NCI-H1694 treated with DMSO at 0.1 percent for 48 hours (cell line): ENCODE measurements at regions not wholly inside any gene's neighbourhood (a gene's known extent, or its start where the extent isn't known, plus 50 kb on each side); places are given as distances from the start of the nearest gene placed in this dataset.

Source experiments
- DNase-seq: peaks from one replicate; lab custom pipeline; 2025; lab: John Stamatoyannopoulos, UW

DNA sequence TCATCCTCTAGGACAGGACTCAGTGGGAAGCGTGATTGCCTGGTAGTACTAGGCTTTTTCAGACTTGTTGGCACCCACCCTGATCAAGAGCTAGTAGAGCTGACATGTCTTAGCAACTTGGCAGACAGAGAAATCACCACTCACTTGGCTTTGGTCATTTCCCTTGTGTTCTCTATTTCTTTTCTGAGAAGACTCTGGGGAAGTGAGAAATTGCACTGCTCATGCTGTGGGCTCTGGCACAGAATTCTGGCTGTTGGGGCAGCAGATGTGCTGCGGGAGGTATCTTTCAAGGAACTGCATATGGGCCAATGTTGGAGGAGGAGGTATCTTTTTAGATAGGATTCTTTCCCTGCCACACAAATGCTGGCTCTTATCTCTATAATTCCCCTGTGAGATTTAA, 529.1 kb upstream of the MEX3C start:
- no peak for DNase-seq

DNA sequence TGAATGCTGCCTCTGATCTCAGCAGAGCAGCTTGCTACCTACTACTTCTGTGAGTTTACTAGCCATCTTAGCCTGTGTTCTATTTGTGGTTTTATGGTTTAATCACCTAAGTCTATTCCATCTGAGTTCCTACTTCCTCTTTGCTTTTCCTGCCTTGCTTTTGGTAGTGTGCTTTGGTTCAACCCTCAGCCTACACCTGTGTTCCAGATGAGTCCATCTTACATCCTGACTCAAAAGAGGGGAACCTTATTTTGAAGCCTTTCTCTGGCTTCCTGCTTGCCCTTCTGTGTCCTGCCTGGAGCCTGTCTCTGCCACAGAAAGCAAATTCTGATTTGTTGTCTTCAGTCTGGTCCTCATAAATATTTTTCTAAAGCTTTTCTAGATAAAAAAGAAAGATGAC, 530.3 kb upstream of the MEX3C start:
- no peak for DNase-seq

DNA sequence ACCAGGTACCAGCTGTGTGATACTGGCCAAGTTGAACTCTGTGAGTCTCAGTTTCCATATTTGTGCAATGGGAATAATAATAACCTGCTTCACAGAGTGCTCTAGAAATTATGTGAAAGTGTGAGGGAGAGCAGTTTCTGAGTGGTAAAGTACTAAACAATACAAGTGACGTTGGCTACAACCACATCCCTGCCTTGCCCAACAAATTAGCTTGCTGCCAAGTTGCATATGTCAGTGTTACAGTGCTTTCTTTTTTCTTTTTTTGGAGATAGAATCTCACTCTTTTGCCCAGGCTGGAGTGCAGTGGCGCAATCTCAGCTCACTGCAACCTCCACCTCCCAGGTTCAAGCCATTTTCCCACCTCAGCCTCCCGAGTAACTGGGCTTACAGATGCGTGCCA, 533.6 kb upstream of the MEX3C start:
- DNase-seq: no peak

DNA sequence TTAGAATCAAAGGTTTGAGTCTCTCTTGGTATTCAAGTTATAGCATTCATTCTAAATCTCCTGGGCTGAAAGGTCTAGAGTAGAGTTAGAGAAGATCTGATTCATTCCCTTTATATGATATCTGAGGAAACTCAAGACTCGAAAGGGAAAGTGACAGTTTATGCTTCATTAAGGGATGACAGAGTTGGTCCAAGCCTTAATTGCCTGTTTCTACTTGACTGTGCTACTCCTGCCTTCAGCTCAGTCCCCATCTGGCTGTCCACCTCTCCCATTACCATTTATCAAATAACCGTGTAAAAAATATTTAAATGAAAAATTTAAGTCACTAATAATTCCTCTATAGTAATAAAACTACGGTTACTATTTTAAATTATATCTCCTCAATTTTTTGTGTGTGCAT, 537.1 kb upstream of the MEX3C start:
- DNase-seq: no peak

DNA sequence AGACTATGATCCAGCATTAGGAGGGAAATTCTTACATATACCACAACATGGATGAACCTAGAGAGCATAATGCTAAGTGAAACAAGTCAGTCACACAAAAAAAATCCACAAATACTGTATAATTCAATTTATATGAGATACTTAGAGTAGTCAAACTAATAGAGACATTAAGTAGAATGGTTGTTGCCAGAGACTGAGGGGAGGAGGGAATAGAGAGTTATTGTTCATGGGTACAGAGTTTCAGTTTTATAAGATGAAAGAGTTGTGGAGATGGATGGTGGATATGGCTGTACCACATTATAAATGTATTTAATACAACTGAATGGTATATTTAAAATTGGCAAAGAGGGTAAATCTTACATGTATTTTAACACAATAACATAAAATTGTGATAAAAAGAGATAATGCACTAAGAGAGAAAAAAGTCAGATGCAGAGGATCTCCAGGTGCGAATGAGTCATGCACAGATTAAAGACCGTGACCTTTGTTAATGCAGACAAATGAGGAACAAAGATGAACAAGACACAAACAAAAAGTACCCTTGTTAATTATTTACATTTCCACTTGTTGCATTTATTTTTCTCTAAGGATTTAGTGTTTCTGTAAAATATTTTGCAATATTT, 541.7 kb upstream of the MEX3C start:
- no peak for DNase-seq

DNA sequence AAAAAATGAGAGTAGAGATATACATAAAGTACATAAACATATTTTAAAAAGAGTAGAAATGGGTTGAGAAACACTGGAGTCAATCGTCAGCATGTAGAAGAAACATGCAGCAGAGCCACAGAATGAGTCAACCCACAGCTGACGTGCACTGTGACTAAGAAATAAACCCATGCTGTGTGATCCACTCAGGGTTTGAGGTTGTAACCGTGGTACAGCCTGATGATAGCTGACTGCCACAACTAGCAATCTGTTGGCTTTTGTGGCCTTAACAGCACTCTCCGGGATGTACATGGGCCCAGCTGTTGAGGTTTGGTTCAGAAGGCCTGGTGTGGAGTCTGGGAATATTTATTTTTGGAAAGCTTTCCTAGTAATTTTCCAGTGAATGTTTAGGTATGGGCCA, 554.4 kb upstream of the MEX3C start:
- no peak for DNase-seq

DNA sequence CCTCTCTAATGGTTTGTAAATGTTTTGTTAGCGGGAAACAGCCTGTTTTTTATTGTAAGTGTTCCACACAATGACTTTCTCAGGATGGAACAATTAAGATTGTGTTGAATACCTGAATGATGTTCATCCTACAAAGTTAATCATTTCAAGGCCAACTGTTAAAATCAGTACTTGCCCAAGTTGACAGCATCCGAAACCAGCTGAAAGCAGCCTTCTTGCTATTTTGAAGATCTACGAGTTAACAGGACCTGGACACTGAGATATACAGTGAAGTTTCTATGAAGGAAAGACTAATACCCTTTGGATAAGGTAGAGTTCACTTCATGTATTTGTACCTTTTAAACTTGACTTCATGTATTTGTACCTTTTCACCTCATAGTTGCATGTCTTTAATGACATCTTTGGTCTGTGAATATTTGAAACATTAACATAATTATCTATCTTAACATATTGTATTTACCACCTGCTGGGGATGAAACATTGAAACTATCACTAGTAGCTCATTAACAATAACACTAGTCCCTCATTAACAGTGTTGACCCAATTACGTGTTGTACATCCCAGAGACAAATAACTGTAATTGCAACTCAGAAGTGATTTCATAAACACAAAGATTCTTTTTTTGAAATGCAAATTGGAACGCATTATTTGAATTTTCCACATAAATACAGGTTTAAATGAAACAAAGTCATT, 556.0 kb upstream of the MEX3C start:
- DNase-seq: no peak

DNA sequence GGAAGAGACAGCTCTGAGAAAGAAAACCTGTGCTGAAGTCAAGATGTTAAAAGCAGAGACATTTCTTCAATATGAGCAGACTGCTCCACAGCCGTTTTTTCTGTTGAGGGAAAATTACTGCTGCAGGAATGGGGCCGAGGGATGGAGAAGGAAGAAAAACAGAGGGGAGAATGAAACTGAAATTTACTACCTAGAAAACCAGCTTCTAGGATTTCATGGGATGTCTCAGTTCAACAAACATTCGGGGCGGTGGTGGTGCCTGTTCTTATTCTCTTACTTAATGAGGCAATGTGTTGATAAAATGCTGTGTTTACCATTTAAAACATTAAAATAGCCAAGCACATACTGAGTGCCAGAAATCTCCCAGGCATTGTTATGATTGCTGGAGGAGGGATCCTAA, 557.1 kb upstream of the MEX3C start:
- no peak for DNase-seq

DNA sequence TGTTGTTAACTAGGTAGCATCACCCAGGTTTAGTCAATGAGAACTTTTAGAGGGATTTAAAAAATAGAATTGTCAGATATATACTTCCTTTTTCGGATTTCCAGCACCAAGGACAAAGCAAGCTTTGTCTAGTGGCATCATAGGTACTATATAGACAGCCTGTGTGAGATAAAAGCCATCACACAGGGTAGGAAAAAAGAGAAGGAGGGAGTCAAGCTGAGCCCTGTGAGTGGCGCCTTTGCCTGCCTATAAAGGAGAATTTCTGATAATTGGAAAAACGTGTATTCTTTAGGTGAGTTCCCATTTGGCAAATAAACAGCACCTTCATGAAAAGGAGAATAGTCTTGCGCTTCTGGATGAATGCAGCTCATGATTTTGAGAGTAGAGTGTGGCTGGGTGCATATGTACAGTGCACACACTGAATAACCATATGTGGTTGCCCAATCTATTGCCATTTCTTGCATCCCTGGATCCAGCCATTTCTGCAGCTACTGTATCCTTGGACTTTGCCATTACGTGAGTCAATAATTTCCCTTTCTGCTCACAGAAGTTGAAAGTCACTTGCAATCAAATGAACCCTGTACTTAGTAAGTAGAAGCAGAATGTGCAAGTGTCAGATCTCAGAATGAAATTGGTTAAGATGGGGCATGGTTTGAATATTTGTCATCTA, 559.9 kb upstream of the MEX3C start:
- DNase-seq: no peak

DNA sequence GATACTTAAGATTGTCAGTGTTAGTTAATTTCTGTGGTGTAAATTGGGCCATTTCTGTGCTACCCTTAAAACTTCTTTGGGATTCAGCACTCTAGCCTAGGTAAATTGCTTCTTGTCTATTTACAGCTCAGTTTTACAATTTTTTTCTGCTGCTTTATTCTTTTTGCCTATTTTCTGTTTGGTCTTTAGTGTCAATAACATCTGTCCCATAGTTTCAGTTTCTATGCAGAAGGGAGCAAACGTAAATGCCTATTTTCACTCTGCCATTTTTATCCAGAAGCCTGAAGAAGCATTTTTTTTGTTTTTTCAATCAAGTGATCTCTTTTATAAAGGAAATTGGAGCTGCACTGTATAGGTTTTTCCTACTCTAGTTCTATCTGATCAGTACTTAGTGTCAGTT, 564.9 kb upstream of the MEX3C start:
- no peak for DNase-seq

DNA sequence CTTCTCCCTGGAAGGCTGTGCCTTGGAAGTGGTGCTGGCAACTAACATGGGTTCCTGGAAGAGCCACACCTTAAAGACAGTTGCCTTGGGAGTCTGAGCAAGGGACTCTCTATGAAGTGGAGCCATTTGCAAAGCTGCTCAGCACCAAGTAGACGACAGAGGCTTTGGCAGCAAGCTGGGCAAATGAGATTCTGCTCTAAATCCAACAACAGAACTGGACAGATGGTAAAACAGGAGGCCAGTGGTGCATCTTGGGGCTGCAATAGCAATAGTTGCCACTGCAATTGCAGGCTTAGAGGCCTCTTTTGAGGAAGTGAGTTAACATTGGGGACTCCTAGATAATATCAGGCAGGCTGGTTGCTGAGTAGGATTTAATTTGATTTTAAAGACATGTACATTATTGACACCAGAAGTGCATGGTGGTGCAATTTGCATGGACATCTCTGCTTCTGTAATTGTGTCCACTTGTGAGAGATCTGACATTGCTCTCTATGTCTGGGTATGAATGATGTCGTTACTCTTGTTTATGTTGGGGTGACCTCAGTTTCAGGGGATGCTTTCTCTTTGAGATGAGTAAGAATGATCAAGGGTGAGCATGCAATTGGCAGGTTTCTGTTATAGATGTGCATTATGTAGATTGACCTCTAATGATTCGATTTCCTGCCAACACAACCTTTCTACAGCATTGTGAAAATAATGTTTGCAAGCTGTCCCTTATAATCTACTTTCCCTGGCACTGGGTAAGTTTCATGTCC, 568.3 kb upstream of the MEX3C start:
- no peak for DNase-seq

DNA sequence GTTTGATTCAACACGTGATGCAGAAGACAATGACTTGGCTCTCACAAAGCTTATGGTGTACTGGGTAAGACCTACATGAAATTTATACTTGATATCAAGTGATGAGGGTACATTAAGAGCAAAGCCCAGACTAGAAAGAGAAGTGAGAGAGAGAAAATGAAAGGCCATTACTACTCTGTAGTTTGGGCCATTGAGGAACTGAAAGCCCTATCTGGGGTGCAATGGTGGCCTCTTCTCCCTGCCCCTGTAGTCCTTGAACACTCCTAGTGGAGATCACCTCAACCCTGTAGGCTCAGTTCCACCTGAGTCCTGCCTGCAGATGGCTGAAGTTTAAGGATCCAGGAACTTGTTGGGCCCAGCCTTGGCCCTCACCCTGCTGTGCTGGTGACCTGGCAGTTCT, 569.8 kb upstream of the MEX3C start:
- DNase-seq: no peak

DNA sequence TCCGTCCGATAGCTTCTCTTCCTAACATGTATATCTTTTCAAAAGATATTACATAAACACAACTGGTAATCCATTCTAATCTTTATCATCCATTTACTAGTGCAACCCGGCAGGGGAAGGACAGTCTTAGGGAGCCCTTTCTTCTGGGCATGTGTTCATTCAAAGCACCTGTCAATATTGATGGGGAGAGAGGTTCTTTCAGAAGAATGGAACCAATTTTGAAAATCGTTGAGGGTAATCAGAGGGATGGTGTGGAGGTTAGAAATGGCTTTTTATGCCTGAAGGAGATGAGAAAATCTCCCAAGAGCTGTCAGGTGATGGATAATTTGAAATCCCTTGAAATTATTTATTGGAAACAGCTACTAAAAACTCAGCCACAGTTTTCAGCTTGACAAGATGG, 561.9 kb upstream of the DCC start:
- DNase-seq: no peak

DNA sequence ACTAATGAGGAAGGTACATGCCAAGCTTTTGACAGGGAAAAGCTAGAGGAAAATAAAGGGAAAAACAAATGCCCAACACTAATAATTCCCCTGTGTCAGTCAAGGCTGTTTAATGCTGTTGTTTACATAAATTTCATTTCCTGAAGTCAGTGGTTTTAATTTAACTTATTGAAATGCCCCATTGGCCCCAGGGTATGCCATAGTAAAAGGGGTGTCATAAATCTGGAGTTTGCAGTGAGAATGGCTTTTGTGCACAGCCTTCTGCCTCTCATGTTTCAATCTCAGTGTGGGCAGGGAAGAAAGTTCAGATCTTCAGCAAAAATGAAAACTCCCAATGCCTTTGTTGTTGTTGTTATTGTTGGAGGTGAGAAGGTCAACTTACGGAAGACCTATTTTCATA, 550.1 kb upstream of the DCC start:
- no peak for DNase-seq

DNA sequence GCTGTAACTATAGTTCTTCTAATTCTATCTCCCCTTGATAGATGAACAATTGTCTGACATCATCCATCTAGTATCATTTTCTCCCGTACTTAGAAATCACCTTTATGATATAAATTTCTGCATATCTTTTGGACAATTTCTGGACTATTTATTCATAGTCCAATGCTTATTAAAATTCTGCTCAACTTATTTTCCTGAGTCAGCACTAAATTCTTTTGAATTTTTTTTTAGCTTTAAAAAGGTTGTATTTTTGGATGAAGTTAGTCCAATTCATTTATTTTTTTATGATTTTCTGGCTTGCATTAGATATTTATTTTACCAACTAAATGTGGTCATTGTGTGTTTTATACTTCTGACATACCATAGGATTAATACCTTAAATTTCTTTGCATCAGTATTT, 538.5 kb upstream of the DCC start:
- DNase-seq: no peak

DNA sequence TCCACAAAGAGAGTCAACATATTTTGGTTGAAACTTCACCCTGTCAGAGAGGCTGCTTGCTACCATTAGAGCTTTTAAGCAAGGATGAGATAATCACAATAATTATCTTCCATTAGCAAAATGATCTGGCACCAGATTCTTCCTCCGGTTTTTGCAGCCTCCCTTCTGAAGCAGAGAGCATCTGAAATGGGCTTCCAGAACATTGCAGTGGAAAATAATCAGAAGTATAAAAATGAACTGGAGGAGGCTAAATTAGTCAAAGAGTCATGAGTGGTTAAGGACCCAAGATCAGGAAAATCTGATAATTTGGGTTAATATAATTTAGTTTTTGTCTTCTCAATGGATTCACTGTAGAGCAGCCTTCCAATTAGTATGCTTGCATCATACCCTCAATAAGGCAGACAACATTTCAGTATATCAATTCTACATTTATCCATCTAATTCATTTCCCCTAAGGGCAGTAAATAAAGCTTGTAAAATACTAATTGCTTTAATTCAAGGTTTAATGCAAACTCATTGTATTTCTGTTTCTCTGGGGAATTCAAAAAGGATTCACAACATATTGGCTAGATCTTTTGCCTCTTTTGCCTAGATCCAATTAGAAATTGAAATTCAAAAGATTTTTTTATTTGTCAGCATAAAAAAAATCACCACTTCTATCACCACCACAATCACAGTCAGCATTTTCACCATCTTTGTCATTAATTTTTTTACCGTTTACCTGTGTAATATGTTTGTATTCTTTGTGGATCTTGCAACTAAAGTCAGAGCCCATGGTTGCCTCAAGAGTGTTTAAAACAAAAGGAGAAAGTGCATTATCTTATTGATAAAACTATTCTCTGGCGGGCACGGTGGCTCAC, 537.2 kb upstream of the DCC start:
- DNase-seq: no peak

DNA sequence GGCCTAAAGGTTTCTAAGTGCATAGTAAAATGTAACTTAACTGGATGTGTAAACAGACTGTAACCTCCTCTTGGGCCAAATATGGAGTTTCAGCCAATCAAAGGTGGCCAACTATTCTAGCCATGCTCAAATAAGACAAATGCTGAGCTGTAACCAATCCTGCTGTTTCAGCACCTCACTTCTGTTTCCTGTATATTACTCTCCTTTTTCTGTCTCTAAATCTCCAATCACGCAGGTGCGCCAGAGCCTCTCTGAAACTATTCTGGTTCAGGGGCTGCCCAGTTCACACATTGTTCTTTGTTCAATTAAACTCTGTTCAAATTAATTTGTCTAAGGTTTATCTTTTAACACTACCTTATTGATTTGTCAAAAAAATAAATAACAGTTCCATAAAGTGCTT, 532.7 kb upstream of the DCC start:
- DNase-seq: no peak

DNA sequence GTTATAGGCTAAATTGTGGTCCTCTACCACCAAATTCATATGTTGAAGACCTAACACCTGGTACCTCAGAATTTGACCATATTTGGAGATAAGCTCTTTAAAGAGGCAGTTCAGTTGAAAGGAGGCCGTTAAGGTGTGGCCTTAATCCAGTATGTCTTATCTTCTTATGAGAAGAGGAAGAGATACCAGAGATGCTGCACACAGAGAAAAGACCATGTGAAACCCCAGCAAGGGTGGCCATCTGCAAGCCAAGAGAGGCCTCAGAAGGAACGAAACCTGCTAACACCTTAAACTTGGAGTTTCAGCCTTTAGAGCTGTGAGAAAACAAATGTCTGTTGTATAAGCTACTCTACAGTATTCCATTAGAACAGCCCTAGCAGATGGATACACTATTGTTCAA, 528.1 kb upstream of the DCC start:
- no peak for DNase-seq

DNA sequence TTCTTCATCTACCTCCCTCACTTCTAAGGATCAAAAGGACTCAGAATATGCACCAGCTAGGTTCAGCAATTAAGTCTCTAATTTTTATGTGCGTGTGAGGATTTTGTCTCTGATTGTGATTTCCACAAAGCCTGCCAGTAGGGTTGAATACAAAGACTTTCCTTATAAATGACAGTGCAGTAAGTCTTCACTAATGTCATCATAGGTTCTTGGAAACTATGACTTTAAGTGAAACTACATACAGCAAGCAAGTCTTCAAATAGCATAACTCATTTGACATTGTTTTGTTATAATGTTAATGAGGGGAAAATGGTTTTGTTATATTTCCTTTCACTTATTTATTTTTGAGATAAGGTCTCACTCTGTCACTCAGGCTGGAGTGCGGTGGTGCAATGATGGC, 526.3 kb upstream of the DCC start:
- no peak for DNase-seq

DNA sequence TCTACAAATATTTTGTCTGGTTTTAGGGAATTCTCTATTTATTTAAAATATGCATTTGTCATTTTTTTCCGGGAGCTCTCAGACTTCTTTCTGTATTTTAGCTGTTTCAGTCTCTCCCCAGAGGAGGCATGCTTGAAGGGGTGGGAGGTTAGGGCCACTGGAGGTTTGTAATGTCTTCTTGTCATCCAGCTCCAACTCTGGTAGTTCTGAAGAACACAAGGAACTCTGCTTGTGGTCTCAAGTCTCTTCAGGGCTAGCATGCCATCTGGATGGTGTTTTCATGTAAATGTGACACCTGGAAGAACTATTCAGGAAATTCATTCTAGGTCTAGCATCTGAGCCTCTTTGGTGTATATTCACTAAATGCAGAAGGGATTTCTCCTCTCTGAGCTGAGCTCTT, 518.4 kb upstream of the DCC start:
- DNase-seq: no peak

DNA sequence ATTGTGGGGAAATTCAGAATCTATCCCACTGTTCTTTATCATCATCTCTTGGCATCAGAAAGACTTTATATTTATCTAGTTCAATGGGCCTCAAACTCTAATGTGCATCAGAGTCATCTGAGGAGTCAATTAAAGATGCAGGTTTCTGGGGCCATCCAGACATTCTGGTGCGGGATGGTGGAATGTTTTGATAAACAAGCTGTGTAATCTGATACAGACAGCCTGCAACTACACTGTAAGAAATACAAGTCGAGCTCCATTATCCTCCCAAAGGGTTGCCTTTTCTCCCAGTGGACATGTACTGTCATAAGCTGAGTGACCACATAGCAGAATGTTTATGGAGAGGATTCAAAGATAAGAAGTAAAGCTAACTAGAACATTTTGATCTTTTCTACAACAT, 515.3 kb upstream of the DCC start:
- DNase-seq: no peak

DNA sequence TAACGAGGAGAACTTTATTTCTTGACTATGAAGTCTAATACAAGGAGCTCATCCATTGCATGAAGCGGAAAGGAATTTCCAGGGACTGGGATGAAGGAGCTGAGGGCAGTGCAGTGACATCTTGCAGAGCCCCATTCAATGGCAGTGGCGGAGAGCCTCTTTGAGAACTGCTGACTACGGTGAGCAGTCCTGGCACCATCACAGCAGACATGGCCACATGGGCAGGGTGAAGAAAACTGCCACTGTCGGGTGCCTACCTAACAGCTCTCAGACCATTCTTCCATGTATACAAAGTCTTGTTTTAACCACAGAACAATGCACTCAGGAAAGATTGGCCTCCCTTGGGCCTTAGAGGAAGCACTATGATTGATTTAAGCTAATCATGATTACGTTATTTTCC, 506.1 kb upstream of the DCC start:
- DNase-seq: no peak
